ENCODE measurements at regions not wholly inside any gene's neighbourhood (a gene's known extent, or its start where the extent isn't known, plus 50 kb on each side); places are given as distances from the start of the nearest gene placed in this dataset.
A peak's percentile ranks its signal among the peaks of the same experiment; 100 is the strongest.

DNA sequence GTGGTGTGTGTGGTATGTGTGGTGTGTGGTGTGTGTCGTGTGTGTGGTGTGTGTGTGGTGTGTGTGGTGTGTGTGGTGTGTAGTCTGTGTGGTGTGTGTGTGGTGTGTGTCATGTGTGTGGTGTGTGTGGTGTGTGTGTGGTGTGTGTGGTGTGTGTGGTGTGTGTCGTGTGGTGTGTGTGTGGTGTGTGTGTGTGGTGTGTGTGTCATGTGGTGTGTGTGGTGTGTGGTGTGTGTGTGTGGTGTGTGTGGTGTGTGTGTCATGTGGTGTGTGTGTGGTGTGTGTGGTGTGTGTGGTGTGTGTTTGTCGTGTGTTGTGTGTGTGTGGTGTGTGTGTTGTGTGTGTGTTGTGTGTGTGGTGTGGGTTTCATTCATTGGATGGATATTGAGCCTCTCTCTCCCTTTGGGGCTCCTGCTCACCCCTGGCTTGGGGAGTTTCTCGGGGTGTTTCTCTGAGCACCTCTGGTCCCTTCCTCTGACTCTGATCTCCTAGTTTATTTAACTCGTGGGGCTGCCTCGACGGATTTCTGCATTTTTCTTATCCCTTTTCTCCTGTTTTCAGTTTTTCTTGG, 145.8 kb downstream of the DNAJB6 start:
- no peak for DNase-seq

DNA sequence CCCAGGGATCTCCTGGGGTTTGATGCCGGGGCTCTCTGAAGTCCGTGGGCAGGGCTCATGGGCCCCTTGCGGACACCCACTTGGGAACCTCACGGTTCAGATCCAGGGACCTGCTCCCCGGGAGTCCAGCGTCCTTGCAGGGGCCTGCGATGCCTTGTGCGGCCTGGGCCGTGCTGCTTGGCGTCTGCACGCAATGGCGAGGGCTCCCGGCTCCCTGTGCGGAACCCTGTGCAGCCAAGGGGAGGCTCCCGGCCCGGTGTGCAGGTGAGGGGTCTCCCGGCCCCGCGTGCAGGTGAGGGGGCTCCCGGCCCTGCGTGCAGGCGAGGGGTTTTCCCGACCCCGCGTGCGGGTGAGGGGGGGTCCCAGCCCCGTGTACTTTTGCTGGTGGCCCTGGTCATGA, 146.7 kb downstream of the DNAJB6 start:
- no peak for DNase-seq

DNA sequence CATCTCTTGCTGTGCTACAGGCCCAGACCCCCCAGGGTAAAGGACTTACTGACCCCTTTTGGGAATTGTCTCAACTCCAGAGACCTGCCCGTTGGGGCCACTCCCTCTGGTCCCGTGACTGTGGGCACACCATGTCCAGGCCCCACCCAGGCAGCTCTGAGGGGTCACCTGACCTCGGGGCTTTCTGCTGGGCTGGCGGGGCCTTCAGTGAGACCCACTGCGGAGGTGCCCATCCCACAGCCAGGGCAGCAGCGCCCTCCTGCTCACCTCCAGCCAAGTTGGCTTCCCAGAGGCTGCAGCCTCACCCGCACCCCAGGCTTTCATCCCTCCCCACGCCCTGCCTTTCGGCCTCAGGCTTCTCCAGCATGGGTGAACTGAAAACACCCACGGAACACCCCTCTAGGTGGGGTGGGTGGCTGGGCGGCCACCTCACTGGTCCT, 147.2 kb downstream of the DNAJB6 start:
- no peak for DNase-seq

DNA sequence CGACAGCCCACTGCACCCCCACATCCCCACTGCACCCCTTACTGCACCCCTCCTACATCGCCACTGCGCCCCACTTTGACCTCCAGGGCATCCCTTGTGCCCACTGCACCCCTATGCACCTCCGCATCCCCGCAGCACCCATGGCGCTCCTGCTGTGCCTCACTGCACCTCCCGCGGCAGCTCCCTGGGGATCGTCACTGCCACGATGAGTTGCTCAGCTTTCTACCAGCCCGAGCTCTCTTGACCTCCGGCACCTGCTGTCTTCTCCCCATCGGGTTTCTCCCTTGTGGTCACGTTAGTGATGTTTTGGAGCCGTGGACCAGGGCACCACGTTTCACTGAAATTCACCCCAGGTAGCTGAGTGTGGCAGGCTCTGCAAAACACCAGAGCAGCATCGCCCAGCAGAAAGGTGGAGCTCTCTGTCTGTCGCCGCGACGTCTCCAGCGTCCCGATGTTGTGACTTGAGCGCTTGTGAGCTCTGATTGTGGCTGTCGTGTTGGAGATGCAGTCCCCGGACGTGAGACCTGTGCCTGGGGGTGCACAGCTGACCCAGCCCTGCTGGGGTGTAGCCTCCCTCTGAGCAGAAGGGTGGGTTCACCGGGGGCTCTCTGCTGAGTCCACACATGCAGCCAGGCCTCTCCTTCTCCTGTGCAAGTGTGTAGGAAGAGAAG, 147.7 kb downstream of the DNAJB6 start:
- peak; percentile 49 for DNase-seq

DNA sequence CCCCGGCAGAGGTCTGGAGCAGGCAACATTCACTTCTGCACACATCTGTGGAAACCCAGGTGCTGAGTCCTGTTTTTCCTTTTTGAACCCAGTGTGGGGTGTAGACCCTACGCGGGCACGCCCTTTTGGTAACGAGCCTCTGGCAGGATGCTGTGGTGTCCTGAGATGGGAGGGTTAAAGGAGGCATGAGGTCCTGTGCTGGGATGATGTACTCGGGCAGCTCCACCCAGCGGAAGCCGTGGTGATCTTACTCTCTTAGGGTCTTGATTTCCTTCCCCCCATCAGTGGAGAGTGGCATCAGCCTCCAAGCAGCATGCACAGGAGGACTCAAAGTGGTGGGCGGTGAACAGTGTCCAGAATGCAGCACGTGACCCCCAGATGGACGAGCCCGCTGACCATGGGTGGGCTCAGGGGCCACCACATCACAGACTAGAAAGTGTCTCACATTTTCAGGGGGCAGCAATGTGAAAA, 148.6 kb downstream of the DNAJB6 start:
- peak; percentile 41 for DNase-seq

DNA sequence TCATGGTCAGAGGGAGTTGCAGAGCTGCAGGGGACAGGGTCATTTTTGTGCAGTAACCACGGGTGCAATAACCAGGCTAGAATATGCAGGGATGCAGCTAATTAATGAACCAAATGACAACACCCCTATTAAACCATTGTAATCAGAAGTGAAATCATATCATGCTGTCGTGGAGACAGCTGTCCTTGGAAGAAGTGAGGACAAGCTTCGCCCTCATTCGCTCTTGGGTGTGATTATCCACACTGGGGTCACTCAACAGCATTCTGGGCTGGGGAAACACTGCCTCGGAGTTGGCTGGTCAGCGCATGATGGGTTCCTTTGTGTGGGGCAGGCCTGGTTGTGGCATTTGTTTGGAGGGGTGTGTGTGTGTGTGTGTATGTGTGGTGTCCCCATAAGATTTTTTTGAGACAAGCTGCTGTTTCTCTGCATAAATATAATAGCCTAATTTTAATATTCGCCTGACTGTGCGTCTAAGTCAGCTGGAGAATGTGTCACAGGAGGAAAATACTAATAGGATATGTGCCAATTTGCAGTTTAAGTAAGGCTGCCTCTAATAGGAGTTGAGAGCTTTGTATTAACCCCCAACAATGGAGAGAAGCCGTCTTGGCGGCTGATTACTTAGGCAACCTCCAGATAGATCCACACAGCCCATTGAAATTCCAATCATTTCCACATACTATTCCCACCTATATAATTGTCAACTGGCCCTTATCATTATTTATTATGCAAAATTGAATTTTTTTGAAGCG, 149.4 kb downstream of the DNAJB6 start:
- DNase-seq: peak; percentile 19

DNA sequence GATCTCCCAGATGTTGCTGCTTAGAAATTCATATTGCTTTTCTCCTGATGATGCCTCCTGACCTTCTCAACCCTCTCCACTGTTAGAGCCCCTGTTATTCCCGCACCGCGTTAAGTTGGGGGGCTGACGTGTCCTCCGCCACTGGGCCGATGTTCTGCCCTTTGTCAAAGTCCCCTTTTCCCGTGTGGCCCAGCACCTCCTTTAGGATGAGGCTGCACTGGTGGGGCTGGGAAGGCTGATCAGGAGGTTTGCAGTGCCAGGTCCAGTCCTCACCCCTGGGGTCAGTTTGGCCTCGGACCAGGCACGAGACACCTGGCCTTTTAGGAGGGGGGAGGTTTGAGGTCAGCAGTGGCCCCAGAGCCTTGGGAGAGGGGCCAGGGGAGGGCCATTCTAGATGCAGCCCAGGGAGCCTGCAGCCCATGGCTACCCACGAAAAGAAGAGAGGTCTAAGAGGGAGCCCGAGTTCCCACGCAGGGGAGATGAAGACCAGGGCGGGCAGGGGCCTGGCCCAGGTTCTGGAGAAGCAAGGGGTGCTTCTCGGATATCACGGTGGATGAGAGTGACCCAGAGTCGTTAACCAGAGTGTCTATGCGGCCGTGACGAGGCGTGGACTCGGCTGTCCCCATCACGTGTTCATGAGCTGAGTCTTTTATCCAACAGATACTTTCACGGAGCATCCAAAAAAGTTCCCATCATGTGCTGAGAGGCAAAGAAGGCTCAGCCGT, 150.4 kb downstream of the DNAJB6 start:
- DNase-seq: peak; percentile 30

DNA sequence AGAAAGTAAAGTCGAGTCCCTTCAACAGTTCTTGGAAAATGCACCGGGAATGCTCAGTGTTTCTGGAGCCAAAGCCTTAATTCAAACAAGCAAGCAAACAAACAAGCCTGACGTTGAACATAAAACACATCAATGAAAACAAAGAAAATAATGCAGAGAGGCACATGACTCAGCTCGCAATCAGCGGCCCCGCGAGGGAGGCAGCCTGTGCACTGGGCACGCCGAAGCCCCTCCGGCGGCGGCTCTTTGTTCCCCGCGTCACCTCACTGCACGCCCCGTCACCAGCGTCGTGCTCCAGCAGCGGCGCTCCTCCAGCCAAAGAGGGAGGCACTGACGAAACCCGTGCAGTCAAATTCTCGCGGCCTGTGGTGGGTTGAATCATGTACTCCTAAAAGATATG, 151.5 kb downstream of the DNAJB6 start:
- peak; percentile 27 for DNase-seq

DNA sequence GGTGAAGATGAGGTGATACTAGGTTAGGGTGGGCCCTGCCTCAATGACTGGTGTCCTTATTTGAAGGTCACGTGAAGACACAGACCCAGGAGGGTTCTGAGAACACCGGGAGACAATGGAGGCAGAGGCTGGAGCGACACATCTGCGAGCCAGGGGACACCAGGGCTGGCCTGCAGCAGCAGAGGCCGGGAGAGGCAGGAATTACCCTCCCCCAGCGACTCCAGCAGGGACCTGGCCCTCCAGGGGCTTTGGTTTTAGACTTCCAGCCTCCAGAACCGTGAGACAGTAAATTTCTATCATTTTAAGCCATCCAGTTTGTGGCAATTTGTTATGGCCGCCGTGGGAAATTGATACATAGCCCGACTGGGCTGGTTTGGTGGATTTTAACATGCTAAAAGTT, 152.2 kb downstream of the DNAJB6 start:
- DNase-seq: peak; percentile 29

Measured in islet precursor cell (in vitro differentiated cells).